H1 (cell line): ENCODE measurements at regions not wholly inside any gene's neighbourhood (a gene's known extent, or its start where the extent isn't known, plus 50 kb on each side); places are given as distances from the start of the nearest gene placed in this dataset.

Experiments
- CBX8 ChIP-seq: fragments of 300-800, 300-1000 bp; sonication (generic); IDR thresholded peaks from 2 replicates; pipeline ENCODE4 v1.7.1; 2016; ENCODE audit warnings: low read depth, low read length, borderline replicate concordance
- KDM1A ChIP-seq: fragments of 200-600, 300-600 bp; sonication (generic); IDR thresholded peaks from 2 replicates; pipeline ENCODE4 v1.7.1; 2016; ENCODE audit warnings: mild to moderate bottlenecking, low read length, borderline replicate concordance
- KDM4A ChIP-seq: IDR thresholded peaks from one replicate; pipeline ENCODE4 v1.7.1; 2012; ENCODE audit warnings: low read depth, mild to moderate bottlenecking, moderate library complexity, low read length, inconsistent platforms; ENCODE audit not compliant: severe bottlenecking
- SAP30 ChIP-seq: fragments of 300-600 bp; sonication (generic); IDR thresholded peaks from 2 replicates; pipeline ENCODE4 v1.7.1; 2012; ENCODE audit warnings: low read length, moderate library complexity, mild to moderate bottlenecking, inconsistent platforms; ENCODE audit not compliant: insufficient read depth, insufficient replicate concordance
- SIN3A ChIP-seq, 2 experiments: IDR thresholded peaks in 1 of 2; conservative IDR thresholded peaks in 1 of 2; 2 replicates each; pipeline ENCODE4 v1.6.1; 2011 to 2012; ENCODE audit warnings: low read length in 2 of 2, improper control_type of control experiment in 1 of 2, low read depth in 1 of 2, mild to moderate bottlenecking in 1 of 2
- TAF7 ChIP-seq: optimal IDR thresholded peaks from 2 replicates; pipeline ENCODE3; 2011; ENCODE audit warnings: low read depth, mild to moderate bottlenecking, inconsistent platforms, low read length, moderate library complexity, borderline replicate concordance
- TF ChIP-seq, protein P1 (sequence below), 3 experiments: IDR thresholded peaks; 1 replicate in 2 of 3; 2 replicates in 1 of 3; pipeline versions ENCODE4 v1.5.1 to v1.6.1; 2011; ENCODE audit warnings: low read length in 3 of 3, mild to moderate bottlenecking in 3 of 3, inconsistent platforms in 2 of 3, low read depth in 1 of 3, moderate library complexity in 1 of 3; ENCODE audit not compliant: insufficient read depth in 1 of 3; ENCODE audit errors: control extremely low read depth in 1 of 3

DNA sequence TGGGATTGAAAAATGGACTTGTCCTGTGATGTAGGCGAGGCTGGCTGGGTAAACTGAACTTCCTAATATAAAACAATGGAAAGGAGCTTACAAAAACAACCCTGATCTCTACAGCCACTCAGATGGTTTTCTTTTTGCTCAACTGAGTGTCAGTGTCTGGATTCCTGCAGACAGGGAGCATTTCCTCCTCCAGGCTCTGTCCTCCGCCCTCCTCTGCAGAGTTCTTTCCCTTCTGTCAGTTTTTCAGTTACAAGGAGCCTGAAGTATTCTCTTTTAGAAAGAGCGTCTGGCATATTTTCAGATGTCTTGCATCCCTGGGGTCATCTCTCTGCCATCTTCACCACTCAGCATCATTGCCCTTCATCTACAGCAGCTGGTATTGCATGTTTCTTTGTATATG, 50.0 kb upstream of the PITRM1 start (continued):
- TF ChIP-seq, protein P1, sequence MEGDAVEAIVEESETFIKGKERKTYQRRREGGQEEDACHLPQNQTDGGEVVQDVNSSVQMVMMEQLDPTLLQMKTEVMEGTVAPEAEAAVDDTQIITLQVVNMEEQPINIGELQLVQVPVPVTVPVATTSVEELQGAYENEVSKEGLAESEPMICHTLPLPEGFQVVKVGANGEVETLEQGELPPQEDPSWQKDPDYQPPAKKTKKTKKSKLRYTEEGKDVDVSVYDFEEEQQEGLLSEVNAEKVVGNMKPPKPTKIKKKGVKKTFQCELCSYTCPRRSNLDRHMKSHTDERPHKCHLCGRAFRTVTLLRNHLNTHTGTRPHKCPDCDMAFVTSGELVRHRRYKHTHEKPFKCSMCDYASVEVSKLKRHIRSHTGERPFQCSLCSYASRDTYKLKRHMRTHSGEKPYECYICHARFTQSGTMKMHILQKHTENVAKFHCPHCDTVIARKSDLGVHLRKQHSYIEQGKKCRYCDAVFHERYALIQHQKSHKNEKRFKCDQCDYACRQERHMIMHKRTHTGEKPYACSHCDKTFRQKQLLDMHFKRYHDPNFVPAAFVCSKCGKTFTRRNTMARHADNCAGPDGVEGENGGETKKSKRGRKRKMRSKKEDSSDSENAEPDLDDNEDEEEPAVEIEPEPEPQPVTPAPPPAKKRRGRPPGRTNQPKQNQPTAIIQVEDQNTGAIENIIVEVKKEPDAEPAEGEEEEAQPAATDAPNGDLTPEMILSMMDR (IDR thresholded peaks at IDR 0.05; ENCODE audit: control extremely low read depth in 1 of 3, insufficient read depth in 1 of 3, low read depth in 1 of 3, low read length in 3 of 3), result no peak
- TF ChIP-seq TAF7, result no peak
- TF ChIP-seq KDM4A, result no peak
- no peak for TF ChIP-seq SAP30
- TF ChIP-seq KDM1A, result no peak
- TF ChIP-seq CBX8, result no peak
- no peak for TF ChIP-seq SIN3A (conservative IDR thresholded peaks at IDR 0.05 in 1 of 2, IDR thresholded peaks at IDR 0.05 in 1 of 2; ENCODE audit: low read depth in 1 of 2, low read length in 2 of 2)
- TF ChIP-seq, all 59 proteins: peak for 0
